HG03439 (cell line): ENCODE measurements at regions not wholly inside any gene's neighbourhood (a gene's known extent, or its start where the extent isn't known, plus 50 kb on each side); places are given as distances from the start of the nearest gene placed in this dataset.
"Not testable (repeated sequence)": the region's sequence is repeated elsewhere in the genome, so short reads cannot be mapped to it uniquely, and the experiment has no call there.

ENCODE experiments used
- ATAC-seq: cut with Tn5 transposase; IDR thresholded peaks from one replicate; pipeline ENCODE4 v1.9.1; 2021; ENCODE audit warnings: mild to moderate bottlenecking, moderate library complexity; ENCODE audit not compliant: unreplicated experiment

DNA sequence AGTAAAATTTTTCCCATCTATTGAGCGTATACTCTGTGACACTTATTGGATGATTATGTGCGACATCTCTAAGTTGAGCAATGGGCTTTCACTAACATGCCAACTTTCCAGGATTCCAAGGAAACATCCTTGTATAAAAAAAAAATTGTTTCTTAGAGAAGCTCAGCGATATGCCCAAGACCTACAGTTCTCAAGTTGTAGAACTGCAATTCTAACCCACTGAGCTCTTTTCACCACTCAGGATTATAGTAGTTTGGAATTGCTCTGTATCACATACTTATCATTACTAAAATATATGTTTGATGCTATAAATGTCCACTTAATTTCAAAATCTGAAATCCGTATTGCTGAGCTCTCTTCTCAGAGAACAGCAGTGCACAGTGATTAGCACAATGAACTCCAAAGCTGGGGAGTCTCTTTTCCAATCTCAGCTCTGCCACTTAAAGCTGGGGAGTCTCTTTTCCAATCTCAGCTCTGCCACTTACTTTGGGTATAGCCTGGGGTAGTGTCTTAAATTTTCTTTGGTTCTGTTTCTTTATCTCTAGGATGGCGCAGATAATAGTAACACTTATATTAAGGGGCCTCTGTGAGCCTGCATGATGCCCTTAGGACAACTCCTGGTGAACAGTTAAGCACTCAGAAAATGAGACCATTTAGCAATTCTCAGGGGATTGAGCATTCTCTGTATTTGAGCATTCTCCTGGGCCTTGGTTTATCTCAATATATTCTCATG is 1722.2 kb upstream of the AGA start:
- ATAC-seq, result no peak

DNA sequence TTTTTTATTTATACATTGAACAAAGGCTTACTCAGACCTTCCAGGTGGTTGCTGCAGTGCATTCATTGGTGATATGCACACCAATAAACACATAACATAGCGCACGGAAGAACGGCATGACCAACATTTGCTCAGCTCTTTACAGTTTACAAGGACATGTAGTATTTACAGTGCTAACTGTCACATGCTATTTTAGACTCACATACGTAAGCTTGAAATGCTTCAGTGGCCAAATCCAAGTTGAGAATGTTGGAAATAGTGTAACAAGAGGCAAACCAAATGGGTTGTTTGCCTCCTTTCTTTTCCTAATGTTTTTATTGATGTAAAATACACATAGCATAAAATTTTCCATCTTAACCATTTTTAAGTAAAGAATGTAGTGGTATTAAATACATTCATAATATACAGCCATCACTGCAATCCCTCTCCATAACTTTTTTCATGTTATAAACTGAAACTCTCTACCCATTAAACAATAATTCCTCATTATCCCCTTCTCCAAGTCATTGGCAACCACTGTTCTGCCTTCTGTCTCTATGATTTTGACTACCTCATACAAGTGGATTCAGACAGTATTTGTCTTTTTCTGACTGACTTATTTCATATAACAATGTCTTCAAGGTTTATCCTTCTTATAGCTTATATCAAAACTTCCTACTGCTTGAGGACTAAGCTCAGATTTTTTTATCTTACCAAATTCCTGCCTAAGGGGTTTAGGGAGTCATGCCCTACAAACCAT is 1722.9 kb upstream of the AGA start:
- no peak for ATAC-seq

DNA sequence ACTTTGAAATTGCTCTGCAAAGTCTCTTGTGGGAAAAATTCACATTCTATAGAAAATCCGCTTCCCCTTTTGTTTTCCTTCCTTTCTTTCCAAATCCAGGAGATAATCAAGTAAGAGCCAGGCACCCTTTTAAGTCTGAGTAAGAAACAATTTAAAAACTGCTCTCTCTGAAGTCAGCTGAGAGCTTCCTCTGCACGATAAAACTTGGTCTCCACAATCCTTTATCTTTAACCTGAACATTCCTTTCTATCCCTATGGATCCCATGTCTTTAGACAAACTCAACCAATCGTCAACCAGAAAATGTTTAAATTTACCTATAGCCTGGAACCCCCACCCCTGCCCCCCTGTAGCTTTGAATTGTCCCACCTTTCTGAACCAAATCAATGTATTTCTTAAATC is 1723.6 kb upstream of the AGA start:
- no peak for ATAC-seq

GRCh38 chr4:179170308-179170707 is 1728.1 kb upstream of the AGA start:
- ATAC-seq, result not testable (repeated sequence)

- no peak for ATAC-seq
Measured at GRCh38 chr4:179182741-179183140, 1740.5 kb upstream of the AGA start.

DNA sequence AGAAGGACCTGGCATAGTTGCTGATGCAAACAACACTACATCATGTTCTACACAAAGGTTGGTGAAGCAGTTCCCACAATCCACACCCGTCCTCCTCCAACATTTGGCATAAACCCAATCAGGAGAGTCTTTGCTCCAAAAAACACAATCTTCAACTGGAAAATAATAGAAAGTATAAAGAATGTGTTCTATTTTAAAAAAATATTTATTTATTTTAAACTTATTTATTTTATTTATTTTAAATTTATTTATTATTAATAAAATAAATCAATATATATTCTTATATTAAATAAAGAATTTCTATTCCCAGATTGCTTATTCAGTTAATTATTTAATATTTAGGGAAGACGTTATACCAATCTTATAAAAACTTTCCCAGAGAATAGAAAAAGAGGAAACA is 1753.7 kb upstream of the AGA start:
- no peak for ATAC-seq

GRCh38 chr4:179196511-179196910 is 1754.3 kb upstream of the AGA start:
- no peak for ATAC-seq

DNA sequence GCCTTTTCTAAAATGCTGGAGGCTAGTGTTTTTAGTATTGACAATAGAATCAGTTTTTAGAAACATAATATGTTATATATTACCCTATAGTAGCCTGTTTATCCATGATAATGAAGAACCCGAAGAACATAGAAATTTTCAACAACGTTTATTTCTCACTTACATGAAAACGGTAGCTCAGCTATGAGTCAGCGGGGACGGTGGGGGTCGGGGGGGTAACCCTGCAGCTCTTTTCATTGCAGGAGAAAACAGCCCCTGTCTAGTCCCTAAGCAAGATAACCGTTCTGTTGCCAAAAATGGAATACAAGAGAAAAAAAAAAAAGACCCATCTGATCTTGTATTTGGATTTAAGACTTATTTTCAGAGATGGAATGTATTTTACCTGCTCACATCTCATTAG is 1758.4 kb upstream of the AGA start:
- no peak for ATAC-seq

GRCh38 chr4:179225594-179225993 is 1783.4 kb upstream of the AGA start:
- no peak for ATAC-seq

- no peak for ATAC-seq
Measured at GRCh38 chr4:179248821-179249220, 1806.6 kb upstream of the AGA start.

DNA sequence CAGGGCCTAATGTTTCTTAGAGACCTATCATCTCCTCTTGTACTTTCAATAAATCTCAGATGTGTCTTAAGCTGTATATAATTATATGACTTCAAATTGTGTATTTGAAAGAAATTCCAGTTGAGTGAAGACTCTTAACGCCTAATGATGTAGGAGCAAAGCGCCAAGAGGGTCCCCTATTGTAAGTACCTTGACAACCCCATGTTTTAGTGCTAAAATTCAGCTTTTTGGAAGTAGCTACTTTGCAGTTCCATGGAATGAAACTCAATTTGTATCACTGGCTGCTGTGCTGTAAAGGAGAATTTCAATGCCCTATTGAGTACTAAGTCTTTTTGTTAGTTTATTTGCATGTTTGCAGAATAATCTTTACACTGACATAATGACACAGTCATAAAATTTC is 1826.6 kb upstream of the AGA start:
- ATAC-seq, result no peak

- no peak for ATAC-seq
Measured at GRCh38 chr4:179272282-179272681, 1830.0 kb upstream of the AGA start.

DNA sequence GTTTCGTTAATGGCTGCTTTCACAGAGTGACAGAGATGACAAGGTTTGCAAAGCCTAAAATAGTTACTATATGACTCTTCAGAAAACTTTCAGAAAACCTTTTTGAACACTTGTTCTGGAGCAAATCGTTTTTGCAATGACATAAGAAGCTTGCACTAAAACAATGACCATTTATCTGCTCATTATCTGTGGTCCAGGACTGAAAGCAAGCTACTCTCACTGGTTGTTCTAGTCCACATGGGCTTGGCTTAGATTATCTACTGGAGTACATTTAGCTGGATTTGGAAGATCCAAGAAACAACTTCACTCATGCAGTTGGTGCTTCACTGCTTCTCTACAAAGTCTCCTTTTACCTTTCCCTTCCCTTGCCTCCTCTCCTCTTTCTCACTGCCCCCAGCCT is 1836.4 kb upstream of the AGA start:
- no peak for ATAC-seq

DNA sequence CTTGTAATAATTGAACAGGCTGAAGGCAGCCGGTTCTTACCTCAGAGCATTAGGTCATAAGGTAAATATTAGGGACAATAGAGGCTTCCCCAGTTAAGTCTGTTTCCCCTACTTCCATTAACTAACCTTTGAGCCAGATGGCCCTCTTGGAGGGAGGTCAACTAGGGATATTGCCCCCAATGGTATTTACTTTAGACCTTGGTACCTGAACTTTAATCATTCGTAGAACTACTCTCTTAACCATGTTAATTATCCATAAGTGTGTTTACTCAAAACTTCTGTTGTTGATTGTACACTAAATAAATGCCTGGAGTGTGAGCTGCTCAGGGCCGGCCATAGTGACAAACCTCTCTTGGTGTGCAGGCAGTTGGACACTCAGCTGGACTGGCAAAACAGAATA is 1843.5 kb upstream of the AGA start:
- no peak for ATAC-seq

- no peak for ATAC-seq
Measured at GRCh38 chr4:179291657-179292056, 1849.4 kb upstream of the AGA start.

DNA sequence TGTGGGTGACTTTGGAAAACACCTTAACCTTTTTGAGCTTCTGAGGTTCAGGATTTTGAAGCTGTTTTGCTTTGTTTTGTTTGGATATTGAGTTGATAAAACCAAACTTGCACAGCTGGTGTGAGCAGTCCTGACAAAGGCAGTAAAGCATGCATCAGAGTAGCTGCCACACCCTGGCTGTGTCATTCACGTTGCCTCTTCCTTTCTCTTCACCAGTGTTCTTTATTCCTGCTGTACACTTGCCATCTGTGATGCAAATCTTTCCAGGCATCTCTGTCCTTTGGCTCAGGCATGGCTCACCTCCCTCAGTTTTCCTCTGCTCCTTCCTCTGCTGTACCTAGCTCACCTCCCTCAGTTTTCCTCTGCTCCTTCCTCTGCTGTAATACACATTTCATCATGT is 1850.2 kb upstream of the AGA start:
- ATAC-seq, result no peak

- ATAC-seq, result peak; percentile 94
Measured at GRCh38 chr4:179307297-179308136, 1865.3 kb upstream of the AGA start.

GRCh38 chr4:179313823-179314222 is 1871.6 kb upstream of the AGA start:
- ATAC-seq, result no peak

DNA sequence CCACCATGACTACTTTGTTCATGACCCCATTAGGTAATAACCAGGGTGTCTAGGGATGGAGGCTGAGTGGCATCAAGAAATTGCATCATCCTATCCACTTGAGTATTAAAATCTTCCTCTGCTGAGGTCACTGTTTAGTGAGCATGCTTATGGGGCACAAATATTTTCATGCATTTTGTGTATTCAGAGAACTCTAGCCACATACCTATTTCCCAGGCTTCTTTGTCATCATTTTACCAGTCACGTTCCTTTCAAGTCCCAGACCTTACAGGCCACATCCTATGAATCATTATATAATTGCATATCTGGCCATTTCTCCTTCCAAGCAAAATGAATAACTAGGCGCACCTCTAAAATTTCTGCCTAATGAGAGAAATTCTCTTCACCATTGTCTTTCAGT is 1882.9 kb upstream of the AGA start:
- no peak for ATAC-seq

DNA sequence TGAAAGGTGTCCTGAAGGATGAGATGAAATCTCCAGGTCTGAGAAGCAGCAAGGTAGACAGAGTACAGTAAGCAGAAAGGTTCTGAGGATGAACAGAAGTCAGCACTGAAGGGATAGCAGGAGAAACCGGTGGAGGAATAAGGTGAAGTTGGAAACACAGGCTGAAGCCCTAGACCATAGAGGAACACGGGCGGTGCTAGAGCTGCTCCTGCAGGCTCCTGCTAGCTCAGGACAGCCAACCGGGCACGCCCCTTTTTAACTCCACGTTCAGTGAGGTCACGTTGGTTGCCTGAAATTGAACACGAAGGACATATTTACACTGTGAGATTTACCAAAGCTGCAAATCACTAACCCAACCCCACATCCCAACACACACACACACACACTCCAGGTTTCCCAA is 1886.4 kb upstream of the AGA start:
- no peak for ATAC-seq

DNA sequence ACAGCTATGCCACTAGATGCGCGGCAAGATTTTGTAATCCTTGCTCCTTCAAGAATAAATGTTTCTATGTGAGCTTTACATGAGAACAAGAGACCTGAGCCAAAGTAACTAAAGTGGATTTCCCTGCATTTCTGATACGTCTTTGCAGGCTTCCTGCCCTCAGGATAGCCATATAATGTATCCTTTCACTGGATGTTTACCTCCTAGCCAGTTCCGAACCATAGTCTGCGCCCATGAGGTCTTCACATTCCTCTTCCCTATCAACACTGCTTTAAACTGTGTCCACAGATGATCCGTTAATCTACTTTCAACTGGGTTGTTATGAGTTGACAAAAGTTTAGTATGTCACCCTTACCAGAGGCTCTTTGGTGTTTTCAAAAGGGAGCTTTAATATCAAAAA is 1889.1 kb upstream of the AGA start:
- ATAC-seq, result no peak

DNA sequence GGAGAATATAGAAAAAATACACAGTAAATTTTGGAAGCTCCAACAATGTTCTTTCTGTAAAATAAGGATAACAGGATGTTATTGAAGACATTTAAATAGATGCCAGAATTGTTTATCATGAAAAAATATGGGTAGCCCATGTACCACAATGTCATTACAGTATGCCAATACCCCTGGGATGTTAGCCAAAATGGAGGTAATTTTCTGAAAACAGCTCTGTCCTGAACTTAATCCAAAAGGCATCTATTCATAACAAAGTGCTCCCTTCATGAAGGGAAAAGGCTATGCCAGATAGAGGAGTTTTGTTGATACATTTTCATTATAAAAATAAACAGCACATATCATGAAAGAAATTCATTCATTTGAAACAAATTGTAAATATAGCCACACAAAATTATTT is 1902.6 kb upstream of the AGA start:
- no peak for ATAC-seq
